Aorta (tissue), 5 donors: ENCODE measurements at regions not wholly inside any gene's neighbourhood (a gene's known extent, or its start where the extent isn't known, plus 50 kb on each side); places are given as distances from the start of the nearest gene placed in this dataset.
"Not testable (repeated sequence)": the region's sequence is repeated elsewhere in the genome, so short reads cannot be mapped to it uniquely, and the experiment has no call there.

ENCODE experiments used
- ATAC-seq: fragments of 200-7000 bp; cut with Tn5 transposase; one replicate; pipeline ENCODE4 v1.9.1; 2022; ENCODE audit warnings: moderate library complexity; ENCODE audit not compliant: low FRiP score
- DNase-seq, 2 donors: peaks; one replicate each; pipeline ENCODE4 v3.0.0-alpha.2; 2020
- H3K27ac ChIP-seq, 2 donors: one replicate each; pipeline ENCODE4 v1.5.1; 2013; ENCODE audit warnings: low read length in 2 of 2, mild to moderate bottlenecking in 2 of 2, moderate library complexity in 2 of 2, control low read depth in 1 of 2, inconsistent platforms in 1 of 2, low read depth in 1 of 2
- H3K27me3 ChIP-seq, 2 donors: one replicate each; pipeline ENCODE4 v1.6.1; 2013; ENCODE audit warnings: control low read depth in 1 of 2, low read length in 1 of 2, mild to moderate bottlenecking in 1 of 2, moderate library complexity in 1 of 2; ENCODE audit not compliant: insufficient read depth in 2 of 2, control insufficient read depth in 1 of 2
- H3K36me3 ChIP-seq, 2 donors: one replicate each; pipeline ENCODE4 v1.6.1; 2013; ENCODE audit warnings: control low read depth in 1 of 2, low read length in 1 of 2, mild to moderate bottlenecking in 1 of 2; ENCODE audit not compliant: insufficient read depth in 2 of 2, control insufficient read depth in 1 of 2
- H3K4me1 ChIP-seq, 2 donors: one replicate each; pipeline ENCODE4 v1.6.1; 2013; ENCODE audit warnings: low read length in 2 of 2, control low read depth in 1 of 2, mild to moderate bottlenecking in 1 of 2, moderate library complexity in 1 of 2; ENCODE audit not compliant: insufficient read depth in 2 of 2, control insufficient read depth in 1 of 2
- H3K4me3 ChIP-seq, 2 donors: one replicate each; pipeline ENCODE4 v1.5.1; 2013; ENCODE audit warnings: low read length in 2 of 2, control low read depth in 1 of 2, mild to moderate bottlenecking in 1 of 2
- H3K9me3 ChIP-seq: one replicate; pipeline ENCODE4 v1.6.1; 2013; ENCODE audit warnings: mild to moderate bottlenecking, low read length; ENCODE audit not compliant: control insufficient read depth
- WGBS, 2 donors: extraction: QIAGEN DNeasy Blood & Tissue Kit; methylation state at CpG; one replicate each; pipeline ENCODE4 v1.1.7; 2013; 5-methylcytosine and 5-hydroxymethylcytosine counted together
- intact Hi-C, 2 donors: fragments of 100-400 bp; cut with DNase I; formaldehyde crosslinking; loops; one replicate each; pipeline versions ENCODE4 v1.14.2 to v1.15.0; 2022
- donor health status: healthy with polysubstance abuse.
- donor health status: Bipolar disorder and iron deficiency.
- donor health status: DM: no; HTN: no; CAD: no.
- donor health status: DM: no; HTN: no; CAD: no.
- donor health status: DM: yes; HTN: yes; CAD: no.

GRCh38 chr13:99729745-99730144 is 228.5 kb downstream of the TM9SF2 start:
- DNase-seq, result no peak
- no peak for ATAC-seq
- Histone ChIP-seq H3K36me3 (no peaks in the 10 kb centered on the region), H3K4me3 (no peak overlapping the region), H3K27ac (no peak overlapping the region), H3K9me3 (no peaks in the 10 kb centered on the region), H3K4me1 (no peaks in the 10 kb centered on the region), H3K27me3 (no peaks in the 10 kb centered on the region)
- intact Hi-C loops, result no loop called here
- WGBS, 2 donors, result 95 to 96% methylated on average over 16 of the region's 16 CpGs

GRCh38 chr13:99727651-99728050 is 226.4 kb downstream of the TM9SF2 start:
- H3K4me1 ChIP-seq, H3K4me3 ChIP-seq, intact Hi-C loops, H3K27me3 ChIP-seq, DNase-seq, H3K9me3 ChIP-seq, ATAC-seq, H3K27ac ChIP-seq, H3K36me3 ChIP-seq: not testable (repeated sequence)
- 89 to 90% methylated on average over 6 of the region's 6 CpGs for WGBS, 2 donors

- H3K27ac ChIP-seq, result no peak overlapping the region
- ATAC-seq (no peak), DNase-seq (no peak)
- no peaks in the 10 kb centered on the region for H3K9me3 ChIP-seq
- intact Hi-C loops, result no loop called here
- no peaks in the 10 kb centered on the region for H3K27me3 ChIP-seq
- H3K4me1 ChIP-seq, result peaks cover 0 to 2% of the 10 kb centered on the region in 2 donors
- 79 to 80% methylated on average over 10 of the region's 10 CpGs for WGBS, 2 donors
- H3K4me3 ChIP-seq, result no peak overlapping the region
- no peaks in the 10 kb centered on the region for H3K36me3 ChIP-seq
Measured at GRCh38 chr13:99726282-99726894, 225.1 kb downstream of the TM9SF2 start.

- 90 to 91% methylated on average over 11 of the region's 11 CpGs for WGBS, 2 donors
- ATAC-seq, result no peak
- intact Hi-C loops, result no loop called here
Measured at GRCh38 chr13:99725644-99726043, 224.4 kb downstream of the TM9SF2 start.

DNA sequence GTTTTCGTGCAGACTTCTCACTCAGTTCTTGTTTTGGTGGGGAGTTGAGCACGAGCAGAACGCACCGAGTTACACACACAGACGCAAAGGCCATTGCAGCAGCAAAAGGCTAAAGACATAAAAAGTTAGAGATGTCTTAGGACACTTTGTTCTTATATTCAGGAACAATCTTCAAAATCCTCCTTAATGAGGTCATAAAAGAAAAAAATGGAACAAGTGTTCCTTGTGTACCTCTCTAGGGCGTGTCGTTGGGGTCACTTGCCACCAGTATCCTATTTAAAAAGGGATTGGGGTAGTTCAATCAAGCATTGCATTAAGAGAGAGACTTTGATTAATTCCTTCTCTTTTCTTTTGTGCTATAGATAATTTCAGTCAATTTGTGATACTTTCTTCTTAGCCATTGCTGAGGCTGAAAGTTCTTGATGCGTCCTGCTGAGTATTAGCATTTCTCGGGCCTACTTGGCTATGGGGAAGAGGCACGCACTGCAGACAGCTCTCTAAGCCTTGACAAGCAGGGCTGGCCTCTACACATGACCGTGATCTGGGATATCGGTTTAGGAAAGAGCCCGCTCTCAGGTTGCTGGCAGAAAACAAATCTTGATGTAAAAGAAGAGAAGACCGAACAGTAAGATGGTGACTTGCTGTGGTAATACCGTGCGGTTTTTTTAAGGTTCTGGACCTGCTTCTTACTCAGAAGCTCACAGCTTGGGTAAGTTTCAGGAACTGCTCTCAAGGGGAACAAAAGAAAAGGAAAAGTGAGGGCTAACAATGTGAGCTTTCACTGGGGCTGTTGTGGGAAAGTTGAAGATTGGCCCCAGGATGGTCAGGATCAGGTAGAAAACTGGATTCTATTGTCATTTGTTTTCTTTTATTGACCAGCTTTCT is 223.6 kb downstream of the TM9SF2 start:
- H3K9me3 ChIP-seq, result no peaks in the 10 kb centered on the region
- no peak overlapping the region for H3K4me3 ChIP-seq
- no peak for ATAC-seq
- H3K27ac ChIP-seq, result no peak overlapping the region
- H3K27me3 ChIP-seq, result no peaks in the 10 kb centered on the region
- peaks cover 0 to 2% of the 10 kb centered on the region in 2 donors for H3K4me1 ChIP-seq
- no peaks in the 10 kb centered on the region for H3K36me3 ChIP-seq
- intact Hi-C loops, result no loop called here
- WGBS, 2 donors, result 88 to 92% methylated on average over 16 of the region's 16 CpGs
- DNase-seq, result no peak

More at GRCh38 chr13:99725644-99726043, 224.4 kb downstream of the TM9SF2 start:
- no peaks in the 10 kb centered on the region for H3K36me3 ChIP-seq
- peaks cover 0 to 2% of the 10 kb centered on the region in 2 donors for H3K4me1 ChIP-seq
- no peak overlapping the region for H3K4me3 ChIP-seq
- H3K9me3 ChIP-seq, result no peaks in the 10 kb centered on the region
- no peak for DNase-seq
- no peaks in the 10 kb centered on the region for H3K27me3 ChIP-seq
- H3K27ac ChIP-seq, result no peak overlapping the region

DNA sequence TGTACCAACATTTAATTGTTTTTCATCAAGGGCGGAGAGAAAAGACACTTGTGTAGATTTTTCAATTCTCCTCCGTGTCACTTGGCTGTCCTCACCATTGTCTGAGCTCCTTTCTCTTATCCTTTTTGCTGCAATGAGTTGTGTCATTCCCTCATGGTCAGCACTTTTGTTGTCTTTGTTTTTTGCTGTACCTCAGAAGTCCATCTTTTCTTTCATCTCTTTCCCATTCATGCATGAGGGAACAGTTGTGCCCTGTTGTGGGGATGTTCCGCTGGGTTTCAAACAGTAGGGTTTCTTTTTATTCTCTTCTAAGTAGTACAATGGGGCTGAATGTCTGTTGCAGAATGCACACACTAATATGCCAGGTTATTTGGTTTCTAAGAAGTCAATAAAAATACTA is 222.6 kb downstream of the TM9SF2 start:
- WGBS, 2 donors, result 92 to 93% methylated on average over 3 of the region's 3 CpGs
- H3K9me3 ChIP-seq, result no peaks in the 10 kb centered on the region
- no peak overlapping the region for H3K27ac ChIP-seq
- ATAC-seq (no peak), DNase-seq (no peak)
- H3K27me3 ChIP-seq, result no peaks in the 10 kb centered on the region
- H3K36me3 ChIP-seq, result no peaks in the 10 kb centered on the region
- no peak overlapping the region for H3K4me3 ChIP-seq
- peaks cover 0 to 2% of the 10 kb centered on the region in 2 donors for H3K4me1 ChIP-seq
- intact Hi-C loops, result no loop called here

DNA sequence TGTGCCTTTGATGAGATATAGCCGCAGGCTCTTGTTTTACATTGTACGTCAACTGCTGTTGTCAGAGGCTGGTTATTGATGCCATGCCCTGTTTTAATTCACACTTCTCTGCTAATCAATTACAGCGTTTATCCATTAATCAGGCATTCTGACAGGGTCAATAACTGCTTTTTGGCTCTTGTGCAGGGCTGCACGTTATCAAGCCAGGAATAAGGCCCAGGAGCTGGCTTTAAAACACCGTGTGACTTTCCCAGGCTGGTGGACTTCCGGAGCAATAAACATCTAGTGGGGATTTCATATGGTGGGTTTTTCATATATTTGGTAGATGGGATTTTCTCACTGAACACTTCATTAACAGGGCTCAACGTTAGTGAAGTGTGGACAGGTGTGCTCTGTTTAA is 221.7 kb downstream of the TM9SF2 start:
- Histone ChIP-seq H3K4me3 (no peak overlapping the region), H3K36me3 (no peaks in the 10 kb centered on the region), H3K9me3 (no peaks in the 10 kb centered on the region), H3K27ac (no peak overlapping the region), H3K27me3 (no peaks in the 10 kb centered on the region), H3K4me1 (peaks cover 0 to 2% of the 10 kb centered on the region in 2 donors)
- ATAC-seq, result no peak
- 68 to 77% methylated on average over 7 of the region's 7 CpGs for WGBS, 2 donors
- no peak for DNase-seq
- intact Hi-C loops, result no loop called here

DNA sequence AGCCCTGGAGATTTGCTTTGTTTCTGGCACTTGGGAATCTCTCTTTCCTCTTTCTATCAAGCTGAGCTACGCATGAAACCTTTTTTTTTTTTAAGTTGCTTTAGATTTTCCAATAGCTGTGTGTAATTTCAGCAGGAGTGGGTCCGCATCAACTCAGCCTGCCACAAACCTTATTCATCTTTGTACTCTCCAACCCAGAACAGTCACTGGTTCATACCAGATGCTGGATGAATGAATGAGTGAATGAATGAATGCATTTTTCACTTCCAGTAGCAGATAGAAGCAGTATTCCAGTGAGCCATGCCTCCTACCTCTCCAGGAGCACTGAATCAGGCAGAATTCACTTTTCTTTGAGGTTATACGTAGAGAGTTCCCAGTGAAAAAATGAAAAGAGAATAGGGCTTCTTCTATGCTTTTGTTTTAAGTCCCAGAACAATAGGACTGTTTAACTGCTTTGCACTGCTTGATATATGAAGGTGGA is 221.1 kb downstream of the TM9SF2 start:
- no peak for ATAC-seq
- Histone ChIP-seq H3K27ac (no peak overlapping the region), H3K4me3 (no peak overlapping the region), H3K9me3 (no peaks in the 10 kb centered on the region), H3K4me1 (peaks cover 0 to 2% of the 10 kb centered on the region in 2 donors), H3K27me3 (no peaks in the 10 kb centered on the region), H3K36me3 (no peaks in the 10 kb centered on the region)
- WGBS, 2 donors, result 90 to 93% methylated on average over 3 of the region's 3 CpGs
- no peak for DNase-seq
- intact Hi-C loops, result no loop called here
